HL-60/S4 treated with phorbol 12-myristate 13-acetate at 8.2 ng/mL for 4 days and 3 days (cell line): ENCODE measurements at regions not wholly inside any gene's neighbourhood (a gene's known extent, or its start where the extent isn't known, plus 50 kb on each side); places are given as distances from the start of the nearest gene placed in this dataset.

ENCODE experiments used
- in situ Hi-C: fragments of 300-500 bp; cut with MboI; formaldehyde crosslinking; loops from 2 replicates; pipeline ENCODE4 v1.15.0; 2022; ENCODE audit warnings: low sequenced_read_pairs

DNA sequence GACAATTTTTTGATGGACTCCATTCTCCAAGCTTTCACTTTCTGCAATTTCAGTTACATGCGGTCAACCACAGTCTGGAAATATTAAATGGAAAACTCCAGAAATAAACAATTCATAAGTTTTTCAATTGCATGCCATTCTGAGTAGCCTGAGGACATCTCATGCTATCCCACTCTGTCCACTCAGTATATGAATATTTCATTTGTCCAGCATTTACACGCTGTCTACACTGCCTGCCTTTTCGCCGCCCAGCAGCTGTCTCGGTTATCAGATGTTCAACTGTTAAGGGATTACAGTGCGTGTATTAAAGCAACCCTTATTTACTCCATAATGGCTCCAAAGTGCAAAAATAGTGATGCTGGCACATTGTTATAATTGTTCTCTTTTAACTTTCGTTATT, 116.3 kb downstream of the ADSS2 start:
- in situ Hi-C loops, result no loop called here

DNA sequence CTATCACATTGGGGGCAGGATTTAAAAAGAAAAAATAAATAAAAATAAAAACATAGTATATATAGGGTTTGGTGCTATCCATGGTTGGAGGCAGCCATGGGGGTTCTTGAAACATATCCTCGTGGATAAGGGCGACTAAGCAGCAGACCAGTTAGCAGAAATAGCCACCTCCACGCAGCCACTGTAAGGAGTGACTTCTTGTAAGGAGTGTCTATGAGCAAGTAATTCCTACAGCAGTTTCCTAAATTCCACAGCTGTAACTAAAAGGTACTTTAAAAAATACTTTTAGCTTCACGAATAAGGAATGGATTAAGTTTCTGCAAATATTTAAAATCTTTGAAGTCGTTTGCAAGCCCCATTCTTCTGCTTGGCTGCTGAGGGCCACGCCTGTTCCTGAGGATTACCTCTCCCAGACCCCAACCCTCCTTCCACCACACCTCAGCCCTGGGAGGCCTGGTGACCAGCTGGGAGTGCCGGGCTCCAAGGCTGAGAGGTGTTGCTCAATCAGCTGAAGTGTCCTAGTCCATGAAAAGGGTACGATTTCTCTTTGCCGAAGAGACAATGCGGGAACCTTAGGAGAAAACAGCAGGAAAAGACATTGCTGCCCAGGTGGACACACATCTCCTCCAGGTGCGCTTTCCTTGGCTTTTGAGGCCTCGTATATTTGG, 115.3 kb downstream of the ADSS2 start:
- in situ Hi-C loops, result no loop called here

DNA sequence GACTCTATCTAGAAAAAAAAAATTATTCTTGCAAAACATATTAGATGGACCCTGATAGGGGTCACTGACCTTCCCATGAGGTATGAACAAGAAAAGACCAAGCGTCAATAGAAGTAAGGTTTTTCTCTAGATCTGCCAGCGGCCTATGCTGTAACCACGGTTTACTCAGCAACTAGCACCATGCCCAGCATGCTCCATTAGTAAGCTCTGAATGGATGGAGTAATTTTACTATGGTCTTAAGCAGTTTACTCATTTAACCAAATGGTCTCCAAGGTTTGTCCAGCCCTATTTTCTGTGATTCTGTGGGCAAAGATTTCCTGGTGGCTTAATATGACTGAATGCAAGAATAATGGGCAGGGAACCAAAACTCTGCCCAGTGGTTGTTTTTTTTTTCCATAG, 113.9 kb downstream of the ADSS2 start:
- in situ Hi-C loops, result no loop called here

DNA sequence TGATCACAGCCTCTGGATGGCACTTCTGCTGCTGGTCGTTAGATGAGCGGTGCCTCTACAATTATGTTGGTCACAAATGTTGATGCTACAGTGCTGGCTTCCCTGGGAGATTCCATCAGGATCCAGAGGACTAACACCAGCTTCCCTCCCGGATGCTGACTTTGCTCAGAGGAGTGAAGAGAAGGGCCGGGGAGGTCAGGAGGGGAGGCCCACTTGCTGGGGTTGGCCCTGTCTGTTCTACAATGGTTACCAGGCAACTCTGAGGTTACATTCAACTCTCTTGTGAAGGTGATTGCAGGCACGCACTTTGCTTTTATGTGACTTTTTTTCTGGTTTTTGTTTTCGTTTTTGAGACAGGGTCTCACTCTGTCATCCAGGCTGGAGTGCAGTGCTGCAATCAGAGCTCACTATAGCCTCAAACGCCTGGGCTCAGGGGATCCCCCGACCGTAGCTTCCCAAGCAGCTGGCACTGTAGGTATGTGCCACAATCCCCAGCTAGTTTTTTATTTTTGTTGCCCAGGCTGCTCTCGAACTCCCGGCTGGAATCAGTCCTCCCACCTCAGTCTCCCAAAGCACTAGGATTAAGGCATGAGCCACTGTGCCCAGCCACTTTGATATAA, 112.5 kb downstream of the ADSS2 start:
- in situ Hi-C loops, result no loop called here

DNA sequence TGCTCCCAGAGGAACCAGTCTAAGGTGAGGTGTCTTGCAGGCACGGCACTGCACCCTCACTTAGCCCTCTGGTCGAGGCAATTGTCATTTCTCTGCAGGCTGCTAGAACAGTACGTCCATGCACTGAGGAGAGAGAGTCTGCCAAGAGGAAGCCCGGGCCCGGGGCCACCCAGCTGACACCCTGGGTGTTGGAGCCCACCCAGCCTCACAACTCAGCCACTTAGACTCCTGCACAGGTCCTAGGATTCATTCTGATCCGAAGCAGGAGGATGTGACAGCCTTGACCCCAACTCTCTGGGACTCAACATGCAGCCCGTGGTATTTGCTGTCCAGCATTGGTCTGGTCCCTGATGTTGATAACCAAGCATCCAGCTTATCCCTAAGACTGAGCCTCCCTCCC, 111.9 kb downstream of the ADSS2 start:
- in situ Hi-C loops, result no loop called here

DNA sequence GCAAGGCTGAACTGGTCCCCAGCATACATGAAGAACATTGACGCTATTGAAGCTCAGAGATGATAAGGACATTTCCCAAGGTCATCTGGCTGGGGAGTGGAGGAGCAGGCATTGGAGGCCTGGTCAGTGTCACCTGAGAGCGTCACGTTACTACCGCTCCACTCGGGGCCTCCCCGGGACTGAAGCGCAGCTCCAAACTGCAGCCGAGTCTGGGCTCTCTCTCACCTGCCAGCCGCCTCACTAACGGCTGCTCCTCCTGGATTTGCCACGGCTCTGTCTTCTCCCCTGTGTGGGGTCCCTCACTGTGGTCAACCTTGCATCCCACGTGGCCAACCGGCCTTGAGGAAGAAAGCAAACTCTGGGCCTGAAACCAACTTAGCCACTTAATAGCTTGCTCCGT, 111.3 kb downstream of the ADSS2 start:
- in situ Hi-C loops, result no loop called here

DNA sequence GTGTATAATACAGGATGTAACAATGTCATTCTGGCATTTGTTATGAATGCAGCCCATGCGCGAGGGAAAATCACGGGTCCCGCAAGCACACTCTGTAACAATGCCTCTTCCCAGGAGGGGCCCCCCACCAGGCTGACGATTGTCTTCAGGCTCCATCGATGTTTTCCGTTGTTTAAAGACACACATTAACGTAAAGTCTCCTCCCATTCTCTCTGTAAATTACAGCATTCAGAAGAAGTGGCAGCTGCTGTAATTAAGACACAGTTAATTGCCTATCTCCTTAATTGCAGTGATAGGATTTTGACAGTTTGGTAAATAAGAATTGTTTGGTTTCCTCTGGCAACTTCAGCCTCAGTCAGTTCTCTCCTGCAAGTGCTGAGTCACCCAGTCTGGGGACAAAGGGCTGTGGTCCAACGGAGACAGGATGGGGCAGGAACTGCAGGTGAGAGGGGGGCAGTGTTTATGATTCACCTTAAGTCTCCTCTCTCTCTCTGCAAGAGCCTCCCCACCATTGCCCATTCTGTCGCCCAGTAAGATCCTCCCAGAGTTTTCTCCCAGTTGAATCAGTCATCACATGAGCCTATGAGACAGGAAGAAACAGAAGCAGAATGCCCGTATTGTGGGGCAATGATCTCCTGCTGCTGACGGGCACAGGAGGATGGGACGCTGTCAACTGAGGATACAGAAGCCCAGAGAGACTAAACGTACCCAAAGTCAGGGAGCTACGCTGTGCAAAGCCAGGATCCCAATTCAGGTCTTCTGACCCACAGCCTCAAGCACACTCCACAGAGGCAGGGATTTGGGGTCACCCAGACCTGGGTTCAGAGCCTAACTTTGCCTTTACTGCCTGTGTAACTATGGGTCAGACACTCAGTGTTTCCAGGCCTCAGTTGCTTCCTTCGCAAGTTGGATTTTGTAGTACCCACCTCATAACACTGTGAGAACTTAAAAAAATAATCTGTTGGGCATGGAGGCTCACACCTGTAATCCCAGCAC, 110.0 kb downstream of the ADSS2 start:
- in situ Hi-C loops, result no loop called here

DNA sequence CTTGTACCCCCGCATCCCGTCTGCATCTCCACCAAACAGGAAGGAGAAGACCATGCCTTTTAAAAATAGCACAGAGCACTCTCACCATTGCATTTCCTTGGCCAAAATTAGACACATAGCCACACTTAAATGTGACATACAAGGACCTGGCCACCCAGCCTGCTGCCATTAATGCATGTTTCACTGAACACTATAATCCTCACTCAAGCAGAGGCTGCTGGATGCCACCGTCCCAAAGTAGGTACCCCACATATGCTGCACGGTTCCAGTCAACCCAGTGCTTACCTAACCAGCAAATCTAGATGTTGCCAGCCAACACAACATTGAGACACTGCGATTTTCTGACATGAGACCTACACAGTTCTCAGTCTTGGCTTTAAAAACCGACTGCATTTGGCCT, 107.7 kb downstream of the ADSS2 start:
- in situ Hi-C loops, result no loop called here

DNA sequence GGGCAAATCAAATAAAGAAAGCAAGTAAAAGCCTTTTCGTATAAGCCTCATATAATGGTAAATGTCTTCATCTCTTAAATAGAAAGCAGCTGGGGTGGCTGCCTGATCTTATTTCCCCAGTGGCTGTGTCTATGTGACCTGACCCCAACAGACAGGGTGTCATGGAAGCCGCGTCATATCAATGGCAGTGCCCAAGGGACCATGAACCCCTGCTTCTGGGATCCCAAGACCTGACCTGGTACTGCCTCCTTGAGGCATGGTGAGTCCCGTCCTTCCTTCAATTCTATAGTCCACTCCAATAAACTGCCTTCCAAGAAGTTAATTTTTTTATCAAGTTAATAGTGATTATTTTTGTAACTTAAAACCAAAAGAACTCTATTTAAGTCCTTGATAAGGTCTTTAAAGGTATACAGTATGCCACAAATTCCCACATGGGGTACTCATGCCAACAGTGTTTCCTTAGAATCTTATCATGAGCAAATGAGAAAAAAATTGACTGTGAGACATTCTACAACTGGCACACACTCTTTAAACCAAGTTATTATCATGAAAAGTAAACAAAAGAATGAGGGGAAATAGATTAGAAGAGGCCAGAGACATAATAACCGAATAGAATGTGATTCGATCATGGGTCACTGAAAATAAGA, 104.6 kb downstream of the ADSS2 start:
- in situ Hi-C loops, result no loop called here

DNA sequence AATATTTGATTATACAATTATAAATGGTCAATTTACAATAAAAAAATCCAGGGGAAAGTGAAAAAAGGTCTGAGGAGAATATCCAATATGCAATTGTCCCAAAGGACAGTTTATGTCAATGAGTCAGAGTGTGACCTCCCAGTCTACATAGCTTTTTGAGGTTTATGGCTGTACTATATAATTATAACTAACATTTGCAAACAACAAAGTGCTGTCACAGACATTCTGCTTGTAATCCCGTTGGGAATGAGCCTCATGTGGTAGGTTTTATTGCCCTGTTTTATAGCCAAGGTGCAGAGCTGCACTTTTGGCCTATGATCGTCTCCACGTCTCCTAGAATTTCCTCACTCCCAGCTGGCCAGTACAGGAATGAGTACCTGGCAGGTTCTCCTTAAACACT, 103.8 kb downstream of the ADSS2 start:
- in situ Hi-C loops, result no loop called here

DNA sequence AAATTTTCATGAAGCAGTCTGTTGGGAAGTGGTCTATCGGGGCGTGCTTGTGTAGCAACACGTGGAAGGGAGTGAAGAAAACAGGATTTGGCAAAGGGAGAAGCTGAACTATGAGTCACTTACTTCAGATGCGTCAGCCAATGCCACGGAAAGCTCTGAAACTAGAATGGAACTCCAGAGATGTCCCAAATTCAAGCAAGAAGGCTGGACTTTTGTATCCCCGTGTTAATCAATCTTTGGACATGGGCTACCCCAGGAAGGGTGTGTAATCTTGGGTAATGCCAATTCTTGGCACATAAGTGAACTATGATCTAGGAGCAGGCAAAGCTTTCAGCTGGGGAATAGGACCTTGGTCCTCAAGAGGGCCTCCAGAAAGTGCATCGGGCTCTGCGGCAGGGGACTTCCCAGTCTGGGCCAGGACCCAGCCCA, 102.6 kb downstream of the ADSS2 start:
- in situ Hi-C loops, result no loop called here

DNA sequence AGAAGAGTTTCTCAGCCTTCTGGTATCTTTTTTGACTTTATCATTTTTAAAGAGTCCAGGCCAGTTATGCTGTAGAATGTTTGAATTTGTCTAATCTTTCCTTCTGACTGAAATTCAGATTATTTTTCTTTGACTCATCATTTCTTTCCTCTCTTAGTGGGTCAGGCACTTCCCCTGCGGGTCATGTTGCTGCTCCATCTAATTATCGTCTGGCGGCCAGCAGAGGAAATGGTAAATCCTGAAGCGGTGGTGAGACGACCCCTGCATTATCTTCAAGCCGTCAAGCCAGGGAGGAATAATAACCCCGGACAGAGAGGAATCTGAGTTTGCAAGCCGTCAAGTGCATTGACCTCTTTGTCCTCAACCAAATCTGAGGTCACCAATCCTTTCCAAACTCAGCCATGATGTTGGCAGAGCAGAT, 102.1 kb downstream of the ADSS2 start:
- in situ Hi-C loops, result no loop called here

DNA sequence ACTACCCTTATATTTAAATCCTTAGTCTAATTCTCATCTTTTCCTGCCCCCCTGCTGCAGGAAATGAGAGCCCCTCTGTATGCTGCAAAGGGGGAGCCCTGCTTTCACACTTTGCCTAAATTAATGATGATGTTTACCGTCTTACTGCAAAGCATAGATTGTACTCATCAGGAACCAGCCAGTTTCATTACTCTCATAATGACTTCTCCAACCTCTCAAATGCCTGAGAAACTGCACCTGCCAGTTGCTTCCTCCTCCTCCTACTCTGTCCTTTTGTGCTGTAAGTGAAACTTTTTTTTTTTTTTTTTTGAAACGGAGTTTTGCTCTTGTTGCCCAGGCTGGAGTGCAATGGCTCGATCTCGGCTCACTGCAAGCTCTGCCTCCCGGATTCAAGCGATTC, 101.7 kb downstream of the ADSS2 start:
- in situ Hi-C loops, result no loop called here

DNA sequence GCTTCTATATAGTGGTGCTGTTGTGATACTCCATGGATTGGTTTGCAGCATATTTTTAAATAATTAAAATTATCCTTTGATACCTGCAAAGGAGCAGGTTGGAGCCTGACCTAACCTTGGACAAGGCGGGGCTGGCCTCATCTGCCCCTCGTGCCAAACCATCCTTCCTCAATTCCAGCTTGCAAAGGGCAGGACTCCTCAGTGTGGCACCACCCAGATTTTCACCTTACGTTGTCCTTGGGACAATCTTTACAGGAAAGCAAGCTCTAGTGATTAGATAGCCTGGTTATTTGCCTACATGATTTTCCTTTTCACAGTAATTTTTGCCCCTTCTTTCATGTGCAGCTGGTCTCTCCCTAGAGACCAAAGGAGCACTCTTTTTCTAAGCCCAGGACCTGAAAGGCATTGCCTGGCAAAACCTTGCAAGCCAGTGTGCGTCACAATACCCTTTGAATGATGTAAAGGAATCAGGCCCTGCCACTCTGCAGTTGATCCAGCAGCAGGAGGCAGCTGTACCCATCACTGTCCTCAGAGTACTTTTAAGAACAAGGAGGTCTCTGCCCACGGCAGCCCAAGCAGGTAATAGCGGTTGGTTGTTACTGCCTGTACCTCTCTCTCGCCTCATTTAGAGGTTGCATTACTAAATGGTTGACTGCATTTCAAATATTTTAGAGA, 99.4 kb downstream of the ADSS2 start:
- in situ Hi-C loops, result no loop called here

DNA sequence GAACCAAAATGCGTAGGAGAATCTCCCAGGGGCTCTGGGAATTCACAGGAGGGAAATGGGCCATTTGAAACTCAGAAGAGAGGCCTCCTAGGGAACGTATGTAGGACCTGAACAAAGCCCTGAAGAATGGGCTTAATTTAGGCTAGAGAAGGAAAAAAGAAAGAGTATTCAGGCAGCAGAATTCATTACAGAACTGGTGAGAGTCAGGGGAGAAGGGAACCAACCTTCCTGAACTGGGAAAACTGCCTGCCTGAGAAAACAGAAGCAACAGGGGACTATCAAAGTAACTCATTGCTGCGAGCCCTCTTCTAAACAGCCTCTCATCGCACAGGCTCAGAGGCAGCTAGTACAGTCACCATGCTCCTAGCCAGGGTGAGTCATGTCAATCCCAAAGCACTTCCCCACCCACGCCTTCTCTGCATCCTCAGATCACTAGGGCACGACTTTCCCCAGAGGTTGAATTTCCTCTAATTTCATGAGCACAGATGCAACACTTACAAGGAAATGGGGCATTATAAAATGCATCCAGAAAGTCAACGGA, 98.1 kb downstream of the ADSS2 start:
- in situ Hi-C loops, result no loop called here

DNA sequence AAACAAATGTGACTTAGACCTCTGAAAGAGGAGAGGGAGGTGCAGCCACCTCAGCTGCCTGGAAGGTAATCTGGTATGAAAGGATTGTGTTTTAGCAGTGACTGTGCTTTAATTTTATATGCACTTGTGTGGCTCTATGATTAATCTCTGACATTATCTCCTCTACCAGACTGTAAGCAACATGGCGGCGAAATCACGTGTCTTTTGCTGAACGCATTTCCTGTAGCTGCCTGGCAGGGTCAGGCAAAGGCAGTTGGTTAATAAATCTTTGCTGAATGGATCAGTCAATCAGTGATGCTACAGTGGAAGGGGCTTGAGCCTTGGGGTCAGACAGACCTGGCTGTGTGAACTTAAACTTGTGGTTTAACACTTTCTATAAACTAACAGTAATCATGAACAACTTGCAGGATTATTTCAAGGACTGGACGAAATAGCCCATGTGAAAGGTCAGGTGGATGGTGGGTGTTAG, 96.9 kb downstream of the ADSS2 start:
- in situ Hi-C loops, result no loop called here

DNA sequence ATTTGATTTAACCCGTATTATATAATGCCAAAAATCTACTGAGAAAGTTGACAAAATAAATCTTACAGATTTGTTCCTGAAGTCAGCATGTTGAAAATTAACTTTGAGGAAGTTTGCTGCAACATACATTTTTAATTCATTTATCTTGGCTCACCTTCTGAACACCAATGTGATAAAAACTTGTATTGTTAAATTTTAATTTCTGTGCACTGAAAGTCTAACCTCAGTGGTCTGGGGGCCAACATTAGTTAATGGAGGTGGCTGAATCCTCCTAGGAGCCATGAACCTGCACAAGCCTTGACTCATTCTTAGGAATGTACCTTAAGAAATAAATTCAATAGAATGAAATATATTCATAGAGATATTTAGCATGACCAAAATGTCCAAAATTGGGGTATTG, 95.3 kb downstream of the ADSS2 start:
- in situ Hi-C loops, result no loop called here
